ENCODE measurements at regions not wholly inside any gene's neighbourhood (a gene's known extent, or its start where the extent isn't known, plus 50 kb on each side); places are given as distances from the start of the nearest gene placed in this dataset.

DNA sequence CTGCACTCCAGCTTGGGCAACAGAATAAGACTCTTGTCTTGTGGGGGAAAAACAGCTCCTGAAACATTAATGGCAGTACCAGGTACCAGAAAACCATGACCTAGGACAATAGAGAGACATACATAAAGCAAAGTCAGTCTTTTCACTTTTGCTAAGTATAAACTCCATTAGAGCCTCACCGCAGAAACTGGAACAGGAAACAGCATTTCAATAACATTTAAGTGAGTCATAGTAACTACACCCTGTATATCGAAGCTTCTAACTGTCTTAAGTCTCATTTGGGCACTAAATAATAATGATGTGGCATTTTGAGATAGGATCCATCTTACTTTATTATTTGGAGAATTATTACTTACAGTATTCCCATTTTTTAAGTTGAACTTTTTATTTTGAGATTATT, 517.8 kb upstream of the CELF2 start:
- 54 to 69% (median 62%) methylated on average over 2 of the region's 2 CpGs for WGBS, 3 donors
- no peak for DNase-seq
- Histone ChIP-seq H3K27me3 (no peaks in the 10 kb centered on the region), H3K4me3 (no peak overlapping the region), H3K4me1 (ENCODE audit: insufficient read depth) (no peaks in the 10 kb centered on the region), H3K9me3 (no peaks in the 10 kb centered on the region), H3K36me3 (no peaks in the 10 kb centered on the region), H3K27ac (no peak overlapping the region)
- intact Hi-C loops (cut with DNase I): no loop called here
- TF ChIP-seq, protein P1, sequence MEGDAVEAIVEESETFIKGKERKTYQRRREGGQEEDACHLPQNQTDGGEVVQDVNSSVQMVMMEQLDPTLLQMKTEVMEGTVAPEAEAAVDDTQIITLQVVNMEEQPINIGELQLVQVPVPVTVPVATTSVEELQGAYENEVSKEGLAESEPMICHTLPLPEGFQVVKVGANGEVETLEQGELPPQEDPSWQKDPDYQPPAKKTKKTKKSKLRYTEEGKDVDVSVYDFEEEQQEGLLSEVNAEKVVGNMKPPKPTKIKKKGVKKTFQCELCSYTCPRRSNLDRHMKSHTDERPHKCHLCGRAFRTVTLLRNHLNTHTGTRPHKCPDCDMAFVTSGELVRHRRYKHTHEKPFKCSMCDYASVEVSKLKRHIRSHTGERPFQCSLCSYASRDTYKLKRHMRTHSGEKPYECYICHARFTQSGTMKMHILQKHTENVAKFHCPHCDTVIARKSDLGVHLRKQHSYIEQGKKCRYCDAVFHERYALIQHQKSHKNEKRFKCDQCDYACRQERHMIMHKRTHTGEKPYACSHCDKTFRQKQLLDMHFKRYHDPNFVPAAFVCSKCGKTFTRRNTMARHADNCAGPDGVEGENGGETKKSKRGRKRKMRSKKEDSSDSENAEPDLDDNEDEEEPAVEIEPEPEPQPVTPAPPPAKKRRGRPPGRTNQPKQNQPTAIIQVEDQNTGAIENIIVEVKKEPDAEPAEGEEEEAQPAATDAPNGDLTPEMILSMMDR (IDR thresholded peaks at IDR 0.05): no peak
- TF ChIP-seq EP300 (IDR thresholded peaks at IDR 0.05): no peak
- TF ChIP-seq POLR2A (IDR thresholded peaks at IDR 0.05): no peak

DNA sequence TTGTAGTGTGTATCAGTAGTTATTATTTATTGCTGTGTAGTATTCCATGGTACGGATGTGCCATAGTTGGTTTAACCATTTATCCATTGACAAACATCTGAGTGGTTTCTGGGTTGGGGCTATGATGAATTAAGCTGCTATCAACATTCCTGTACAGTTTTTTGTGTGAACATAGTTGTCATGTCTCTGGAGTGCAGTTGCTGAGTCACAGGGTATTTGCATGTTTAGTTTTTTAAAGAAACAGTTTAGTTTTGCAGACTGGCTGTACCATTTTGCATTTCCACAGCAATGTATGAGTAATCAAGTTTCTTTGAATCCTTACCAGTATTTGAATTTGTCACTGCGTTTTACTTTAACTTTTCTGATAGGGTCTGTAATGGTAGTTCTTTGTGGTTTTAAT, 516.7 kb upstream of the CELF2 start:
- no peak for DNase-seq
- intact Hi-C loops (cut with DNase I): no loop called here
- WGBS, 3 donors: 86 to 94% (median 88%) methylated on average over 2 of the region's 2 CpGs
- Histone ChIP-seq H3K36me3 (no peaks in the 10 kb centered on the region), H3K9me3 (no peaks in the 10 kb centered on the region), H3K4me1 (ENCODE audit: insufficient read depth) (no peaks in the 10 kb centered on the region), H3K4me3 (no peak overlapping the region), H3K27me3 (no peaks in the 10 kb centered on the region), H3K27ac (no peak overlapping the region)
- TF ChIP-seq POLR2A (IDR thresholded peaks at IDR 0.05) (no peak), EP300 (IDR thresholded peaks at IDR 0.05) (no peak)
- TF ChIP-seq, protein P1 (IDR thresholded peaks at IDR 0.05): no peak

DNA sequence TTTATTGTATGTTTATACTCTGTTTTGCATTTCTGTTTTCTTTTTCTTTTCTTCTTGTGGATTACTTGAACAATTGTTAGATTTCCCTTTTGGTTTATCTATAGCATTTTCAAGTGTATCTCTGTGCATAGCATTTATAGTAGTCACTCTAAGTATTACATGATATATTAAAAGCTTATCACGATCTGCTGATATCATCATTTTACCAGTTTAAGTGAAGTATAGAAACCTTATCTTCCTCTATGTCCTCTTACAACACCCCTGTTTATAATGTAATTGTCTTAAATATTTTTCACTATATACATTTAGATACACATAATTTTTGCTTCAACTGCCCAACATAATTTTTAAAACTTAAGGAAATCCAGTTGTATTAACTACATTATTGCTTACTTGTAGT, 513.9 kb upstream of the CELF2 start:
- intact Hi-C loops (cut with DNase I): no loop called here
- no peaks in the 10 kb centered on the region for H3K4me1 ChIP-seq (ENCODE audit: insufficient read depth)
- 82 to 98% (median 85%) methylated on average over 1 of the region's 1 CpG for WGBS, 3 donors
- H3K4me3 ChIP-seq: no peak overlapping the region
- no peak overlapping the region for H3K27ac ChIP-seq
- TF ChIP-seq POLR2A (IDR thresholded peaks at IDR 0.05) (no peak), EP300 (IDR thresholded peaks at IDR 0.05) (no peak)
- TF ChIP-seq, protein P1 (IDR thresholded peaks at IDR 0.05): no peak
- H3K36me3 ChIP-seq: no peaks in the 10 kb centered on the region
- no peaks in the 10 kb centered on the region for H3K27me3 ChIP-seq
- no peak for DNase-seq
- no peaks in the 10 kb centered on the region for H3K9me3 ChIP-seq

- DNase-seq: no peak
- no peak overlapping the region for H3K27ac ChIP-seq
- H3K4me1 ChIP-seq (ENCODE audit: insufficient read depth): no peaks in the 10 kb centered on the region
- no peaks in the 10 kb centered on the region for H3K27me3 ChIP-seq
- 91% methylated on average over 3 of the region's 3 CpGs for WGBS, 3 donors
- no peak overlapping the region for H3K4me3 ChIP-seq
- no peaks in the 10 kb centered on the region for H3K9me3 ChIP-seq
- H3K36me3 ChIP-seq: no peaks in the 10 kb centered on the region
- intact Hi-C loops (cut with DNase I): no loop called here
- TF ChIP-seq EP300 (IDR thresholded peaks at IDR 0.05): no peak
- no peak for TF ChIP-seq POLR2A (IDR thresholded peaks at IDR 0.05)
- TF ChIP-seq, protein P1 (IDR thresholded peaks at IDR 0.05): no peak
These were observed 509.5 kb upstream of the CELF2 start for GRCh38 chr10:10508211-10508610.

DNA sequence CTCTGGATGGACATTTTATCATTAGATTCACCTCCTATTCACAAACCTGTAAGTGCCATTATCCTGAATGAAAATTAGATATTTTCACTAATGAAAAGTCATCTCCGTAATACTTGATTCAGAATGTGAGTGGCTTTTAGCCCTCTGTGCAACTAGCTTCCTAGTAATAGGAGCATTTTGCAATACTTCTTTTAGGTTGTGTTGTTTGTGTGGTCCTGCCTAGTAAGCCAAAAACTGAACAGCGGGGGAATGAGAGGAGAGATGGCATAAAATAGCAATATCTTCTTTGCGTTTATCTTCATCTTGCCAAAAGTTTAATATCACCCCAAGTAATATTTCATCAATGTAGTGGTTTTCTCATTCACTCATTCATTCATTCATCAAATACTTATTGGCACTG, 507.5 kb upstream of the CELF2 start:
- H3K36me3 ChIP-seq: no peaks in the 10 kb centered on the region
- H3K27ac ChIP-seq: no peak overlapping the region
- H3K4me1 ChIP-seq (ENCODE audit: insufficient read depth): no peaks in the 10 kb centered on the region
- no peaks in the 10 kb centered on the region for H3K27me3 ChIP-seq
- WGBS, 3 donors: 95 to 96% (median 96%) methylated on average over 3 of the region's 3 CpGs
- no peak for DNase-seq
- no peak for TF ChIP-seq POLR2A (IDR thresholded peaks at IDR 0.05)
- TF ChIP-seq, protein P1 (IDR thresholded peaks at IDR 0.05): no peak
- no peak for TF ChIP-seq EP300 (IDR thresholded peaks at IDR 0.05)
- H3K9me3 ChIP-seq: no peaks in the 10 kb centered on the region
- intact Hi-C loops (cut with DNase I): no loop called here
- H3K4me3 ChIP-seq: no peak overlapping the region
